ENCODE measurements at regions not wholly inside any gene's neighbourhood (a gene's known extent, or its start where the extent isn't known, plus 50 kb on each side); places are given as distances from the start of the nearest gene placed in this dataset.

GRCh38 chr13:27857282-27857681 lies 62.5 kb upstream of the PDX1 start:
- no peak for TF ChIP-seq CTCF (IDR thresholded peaks at IDR 0.05; ENCODE audit: control insufficient read depth, extremely low read depth, insufficient read depth)
- no peak for DNase-seq (ENCODE audit: low read depth)
- H3K4me3 ChIP-seq (ENCODE audit: low read depth, low read length), result no peak overlapping the region

DNA sequence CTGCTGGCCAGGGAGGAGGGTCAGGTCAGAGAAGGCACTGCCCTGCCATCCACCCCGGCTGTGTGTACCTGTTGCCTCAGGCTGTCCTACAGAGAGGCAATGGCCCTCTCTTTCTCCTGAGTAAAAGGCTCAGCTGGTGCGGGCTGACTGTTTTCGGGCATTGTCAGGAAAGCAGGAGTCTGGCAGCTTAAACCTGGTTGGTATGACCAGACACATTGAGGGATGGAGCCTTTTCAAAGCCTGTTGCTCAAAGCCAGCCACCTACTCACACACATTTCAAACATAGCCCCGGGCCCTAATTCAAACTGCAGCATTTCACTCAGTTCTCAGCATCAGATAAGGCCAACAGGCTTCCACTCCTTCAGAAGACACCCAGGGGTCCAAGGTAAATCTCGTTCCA lies 61.8 kb upstream of the PDX1 start:
- H3K4me3 ChIP-seq (ENCODE audit: low read depth, low read length), result no peak overlapping the region
- no peak for DNase-seq (ENCODE audit: low read depth)
- TF ChIP-seq CTCF (IDR thresholded peaks at IDR 0.05; ENCODE audit: control insufficient read depth, extremely low read depth, insufficient read depth), result no peak

GRCh38 chr13:27860743-27861142 lies 59.1 kb upstream of the PDX1 start:
- no peak for TF ChIP-seq CTCF (IDR thresholded peaks at IDR 0.05; ENCODE audit: control insufficient read depth, extremely low read depth, insufficient read depth)
- DNase-seq (ENCODE audit: low read depth), result no peak
- H3K4me3 ChIP-seq (ENCODE audit: low read depth, low read length), result no peak overlapping the region

- H3K4me3 ChIP-seq (ENCODE audit: low read depth, low read length), result no peak overlapping the region
- TF ChIP-seq CTCF (IDR thresholded peaks at IDR 0.05; ENCODE audit: control insufficient read depth, extremely low read depth, insufficient read depth), result no peak
- DNase-seq (ENCODE audit: low read depth), result no peak
Measured at GRCh38 chr13:27861165-27861564, 58.6 kb upstream of the PDX1 start.

- H3K4me3 ChIP-seq (ENCODE audit: low read depth, low read length), result no peak overlapping the region
- peak; percentile 38; the same call in 1 of the 2 replicates for TF ChIP-seq CTCF (IDR thresholded peaks at IDR 0.05; ENCODE audit: control insufficient read depth, extremely low read depth, insufficient read depth)
- DNase-seq (ENCODE audit: low read depth), result no peak
Measured at GRCh38 chr13:27868641-27869435, 51.0 kb upstream of the PDX1 start.

DNA sequence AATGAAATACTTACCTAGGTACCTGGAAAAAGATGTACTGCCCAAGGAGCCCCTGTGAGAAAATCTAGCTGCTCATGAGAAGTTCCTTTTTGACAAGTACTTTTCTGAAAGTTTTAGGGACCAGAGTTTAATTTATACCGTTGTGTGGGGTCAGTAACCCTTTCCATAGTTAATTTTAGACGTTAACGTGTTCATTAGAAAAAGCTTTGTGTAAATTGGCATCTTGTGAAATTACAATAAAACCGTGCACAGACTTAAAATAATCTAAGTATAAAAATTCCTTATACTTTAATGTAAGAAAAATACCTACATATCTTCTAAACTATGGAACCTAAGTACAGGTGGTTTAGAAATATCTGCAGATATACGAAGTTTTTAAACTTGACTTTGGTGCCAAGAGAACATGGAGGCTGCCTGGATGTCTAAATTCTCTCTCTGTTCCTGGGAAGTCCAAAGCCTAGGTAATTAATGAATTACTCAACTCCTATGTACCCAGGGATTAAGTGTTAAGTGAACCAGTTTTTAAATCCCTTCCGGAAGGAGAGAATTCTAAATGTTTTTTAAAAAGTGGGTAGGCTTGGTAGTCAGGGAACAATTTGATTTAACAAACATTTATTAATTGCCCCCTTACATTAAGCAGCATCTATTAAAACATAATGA lies 50.2 kb upstream of the PDX1 start:
- TF ChIP-seq CTCF (IDR thresholded peaks at IDR 0.05; ENCODE audit: control insufficient read depth, extremely low read depth, insufficient read depth), result no peak
- H3K4me3 ChIP-seq (ENCODE audit: low read depth, low read length), result no peak overlapping the region
- no peak for DNase-seq (ENCODE audit: low read depth)
